Mesodermal cell (in vitro differentiated cells): ENCODE measurements at regions not wholly inside any gene's neighbourhood (a gene's known extent, or its start where the extent isn't known, plus 50 kb on each side); places are given as distances from the start of the nearest gene placed in this dataset.

Experiments used
- H3K27ac ChIP-seq: 2 replicates; pipeline ENCODE4 v1.7.0; 2013; ENCODE audit warnings: mild to moderate bottlenecking, low read depth, low read length, moderate library complexity; ENCODE audit not compliant: severe bottlenecking
- H3K36me3 ChIP-seq: 2 replicates; pipeline ENCODE4 v1.7.1; 2013; ENCODE audit warnings: mild to moderate bottlenecking, low read length, moderate library complexity; ENCODE audit not compliant: control insufficient read depth, insufficient read depth
- H3K4me1 ChIP-seq: one replicate; pipeline ENCODE4 v1.7.1; 2013; ENCODE audit warnings: mild to moderate bottlenecking, low read length; ENCODE audit not compliant: insufficient read depth, control insufficient read depth, poor library complexity, severe bottlenecking
- H3K4me3 ChIP-seq: 2 replicates; pipeline ENCODE4 v1.7.0; 2013; ENCODE audit warnings: low read length, control low read depth, mild to moderate bottlenecking; ENCODE audit not compliant: insufficient read depth, poor library complexity, severe bottlenecking; ENCODE audit errors: extremely low read depth
- H3K9me3 ChIP-seq: 2 replicates; pipeline ENCODE4 v1.7.1; 2013; ENCODE audit warnings: mild to moderate bottlenecking, low read length, moderate library complexity; ENCODE audit not compliant: control insufficient read depth
- whole genome bisulfite sequencing, 2 experiments: methylation state at CpG; one replicate each; pipeline ENCODE4 v1.1.5; 2013; ENCODE audit warnings: missing lambda C conversion rate in 2 of 2; ENCODE audit not compliant: insufficient coverage in 2 of 2; 5-methylcytosine and 5-hydroxymethylcytosine counted together

DNA sequence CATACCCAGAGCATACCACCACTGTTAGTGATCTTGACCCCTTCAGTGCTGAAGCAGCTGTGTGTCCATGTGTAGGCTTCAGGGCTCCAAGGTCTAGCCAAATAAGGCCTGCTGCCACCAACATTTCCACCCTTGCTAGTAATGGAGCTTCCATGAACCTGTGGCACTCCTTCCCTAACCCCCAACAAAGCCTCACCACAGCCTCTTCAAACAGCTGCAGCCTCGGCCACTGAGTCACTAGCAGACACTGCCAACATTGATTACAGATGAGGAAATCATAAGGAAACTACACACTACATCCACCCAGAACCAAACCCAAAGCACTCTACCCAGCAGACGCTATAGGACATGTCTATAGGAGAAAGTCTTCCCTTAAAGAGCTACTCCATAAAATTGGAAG lies 610.7 kb downstream of the KCNJ2 start:
- WGBS, 2 experiments = 100% methylated on average over 1 of the region's 2 CpGs; no CpG with 5 or more reads in 1 of the 2 experiments
- Histone ChIP-seq H3K4me1 (no peaks in the 10 kb centered on the region), H3K36me3 (no peaks in the 10 kb centered on the region), H3K27ac (no peak overlapping the region), H3K4me3 (no peak overlapping the region), H3K9me3 (peaks cover 4% of the 10 kb centered on the region)

GRCh38 chr17:70786081-70786480 lies 616.7 kb downstream of the KCNJ2 start:
- H3K36me3 ChIP-seq = no peaks in the 10 kb centered on the region

DNA sequence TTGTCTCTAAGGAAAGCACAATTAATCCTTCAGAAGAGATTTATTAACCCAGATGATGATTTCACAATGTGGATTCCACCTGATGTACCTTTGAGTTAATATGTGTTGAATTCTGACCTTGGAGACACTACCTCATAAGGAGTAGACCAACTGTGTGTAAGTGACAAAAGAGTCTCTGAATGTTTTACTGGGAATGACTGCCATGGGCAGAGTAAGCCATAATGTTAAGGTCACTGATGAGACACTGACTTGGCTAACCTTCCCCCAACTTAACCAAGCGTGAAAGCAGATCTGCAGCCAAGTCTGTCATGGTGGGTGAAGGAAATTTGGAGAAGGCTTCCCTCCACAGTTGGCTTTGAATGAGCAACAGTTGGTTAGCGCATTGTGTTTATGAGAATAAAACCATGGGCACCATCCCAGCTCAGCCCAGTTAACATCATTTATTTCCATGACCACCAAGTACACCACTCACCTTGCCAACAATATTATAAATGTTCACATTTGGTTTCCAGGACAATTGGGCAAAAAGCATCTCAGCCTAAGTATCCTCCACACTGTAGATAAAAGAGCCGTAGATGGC lies 618.5 kb downstream of the KCNJ2 start:
- peaks cover 10% of the 10 kb centered on the region for H3K9me3 ChIP-seq
- H3K36me3 ChIP-seq = no peaks in the 10 kb centered on the region
- no peak overlapping the region for H3K27ac ChIP-seq
- no peaks in the 10 kb centered on the region for H3K4me1 ChIP-seq
- no peak overlapping the region for H3K4me3 ChIP-seq
- WGBS, 2 experiments = 100% methylated on average over 1 of the region's 3 CpGs

More at GRCh38 chr17:70786081-70786480, 616.7 kb downstream of the KCNJ2 start:
- WGBS, 2 experiments = no CpG with 5 or more reads among the region's 2 CpGs
- Histone ChIP-seq H3K9me3 (peaks cover 10% of the 10 kb centered on the region), H3K4me1 (no peaks in the 10 kb centered on the region), H3K4me3 (no peak overlapping the region), H3K27ac (no peak overlapping the region)

GRCh38 chr17:70791748-70792443 lies 622.6 kb downstream of the KCNJ2 start:
- Histone ChIP-seq H3K27ac (no peak overlapping the region), H3K36me3 (no peaks in the 10 kb centered on the region), H3K9me3 (peaks cover 9% of the 10 kb centered on the region), H3K4me3 (no peak overlapping the region), H3K4me1 (no peaks in the 10 kb centered on the region)
- 90 to 100% methylated on average over 3 to 4 of the region's 5 CpGs for WGBS, 2 experiments

GRCh38 chr17:70794738-70795137 lies 625.4 kb downstream of the KCNJ2 start:
- Histone ChIP-seq H3K27ac (no peak overlapping the region), H3K36me3 (no peaks in the 10 kb centered on the region), H3K9me3 (peaks cover 5% of the 10 kb centered on the region), H3K4me3 (no peak overlapping the region), H3K4me1 (no peaks in the 10 kb centered on the region)
- no CpG with 5 or more reads among the region's 1 CpG for WGBS, 2 experiments

- H3K4me3 ChIP-seq = no peak overlapping the region
- WGBS, 2 experiments = 80 to 83% methylated on average over 1 of the region's 2 CpGs
- H3K9me3 ChIP-seq = peaks cover 3% of the 10 kb centered on the region
- no peaks in the 10 kb centered on the region for H3K4me1 ChIP-seq
- no peak overlapping the region for H3K27ac ChIP-seq
- no peaks in the 10 kb centered on the region for H3K36me3 ChIP-seq
These were observed 626.3 kb downstream of the KCNJ2 start for GRCh38 chr17:70795620-70796019.

- H3K4me3 ChIP-seq = no peak overlapping the region
- H3K4me1 ChIP-seq = no peaks in the 10 kb centered on the region
- H3K36me3 ChIP-seq = no peaks in the 10 kb centered on the region
- peaks cover 3% of the 10 kb centered on the region for H3K9me3 ChIP-seq
- WGBS, 2 experiments = 86 to 88% methylated on average over 1 to 4 of the region's 4 CpGs
- no peak overlapping the region for H3K27ac ChIP-seq
These were observed 627.4 kb downstream of the KCNJ2 start for GRCh38 chr17:70796757-70797156.

- Histone ChIP-seq H3K4me3 (no peak overlapping the region), H3K9me3 (peaks cover 3% of the 10 kb centered on the region), H3K36me3 (no peaks in the 10 kb centered on the region), H3K27ac (no peak overlapping the region), H3K4me1 (no peaks in the 10 kb centered on the region)
- 75 to 100% methylated on average over 3 to 5 of the region's 5 CpGs for WGBS, 2 experiments
These were observed 627.8 kb downstream of the KCNJ2 start for GRCh38 chr17:70797166-70797565.

- Histone ChIP-seq H3K4me3 (no peak overlapping the region), H3K4me1 (no peaks in the 10 kb centered on the region), H3K36me3 (no peaks in the 10 kb centered on the region), H3K9me3 (no peaks in the 10 kb centered on the region), H3K27ac (no peak overlapping the region)
These were observed 634.8 kb downstream of the KCNJ2 start for GRCh38 chr17:70804161-70804560.

GRCh38 chr17:70808596-70808995 lies 639.3 kb downstream of the KCNJ2 start:
- no CpG with 5 or more reads among the region's 2 CpGs for WGBS, 2 experiments
- Histone ChIP-seq H3K27ac (no peak overlapping the region), H3K4me1 (no peaks in the 10 kb centered on the region)

GRCh38 chr17:70810609-70811008 lies 641.3 kb downstream of the KCNJ2 start:
- 80 to 89% methylated on average over 1 of the region's 1 CpG for WGBS, 2 experiments
- H3K4me3 ChIP-seq = no peak overlapping the region
- H3K9me3 ChIP-seq = no peaks in the 10 kb centered on the region

More at GRCh38 chr17:70808596-70808995, 639.3 kb downstream of the KCNJ2 start:
- no peaks in the 10 kb centered on the region for H3K36me3 ChIP-seq
- no peak overlapping the region for H3K4me3 ChIP-seq
- no peaks in the 10 kb centered on the region for H3K9me3 ChIP-seq

More at GRCh38 chr17:70810609-70811008, 641.3 kb downstream of the KCNJ2 start:
- H3K27ac ChIP-seq = no peak overlapping the region
- H3K4me1 ChIP-seq = no peaks in the 10 kb centered on the region
- no peaks in the 10 kb centered on the region for H3K36me3 ChIP-seq
